ELR (cell line): ENCODE measurements at regions not wholly inside any gene's neighbourhood (a gene's known extent, or its start where the extent isn't known, plus 50 kb on each side); places are given as distances from the start of the nearest gene placed in this dataset.
A peak's percentile ranks its signal among the peaks of the same experiment; 100 is the strongest.
"Not testable (repeated sequence)": the region's sequence is repeated elsewhere in the genome, so short reads cannot be mapped to it uniquely, and the experiment has no call there.

Experiments
- DNase-seq: peaks from one replicate; pipeline ENCODE4 v3.0.0-alpha.2; 2015; ENCODE audit warnings: low read depth

DNA sequence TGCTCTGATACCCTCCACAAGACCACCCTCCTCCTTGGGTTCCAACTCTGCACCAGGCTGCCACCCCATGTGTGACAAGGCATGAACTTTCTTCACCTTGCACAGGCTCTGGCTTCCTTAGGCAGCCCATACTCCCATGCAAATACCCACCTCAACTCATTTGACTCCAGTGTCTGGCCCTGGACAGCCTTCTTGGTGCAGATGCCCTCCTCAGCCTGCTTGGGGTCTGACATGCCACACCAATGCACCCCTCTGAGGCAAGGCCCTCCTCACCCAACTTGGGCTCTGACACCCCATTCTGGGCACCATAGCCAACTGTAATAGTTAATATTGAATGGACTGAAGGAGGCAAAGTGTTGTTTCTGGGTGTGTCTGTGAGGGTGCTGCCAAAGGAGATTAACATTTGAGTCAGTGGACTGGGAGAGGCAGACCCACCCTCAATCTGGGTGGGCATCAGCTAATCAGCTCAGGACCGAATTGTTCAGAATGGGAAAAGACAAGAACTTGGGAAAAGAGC, 115.0 kb upstream of the EPB41L4A start:
- DNase-seq: no peak

- no peak for DNase-seq
Observed at GRCh38 chr5:112534611-112535255, 115.7 kb upstream of the EPB41L4A start.

DNA sequence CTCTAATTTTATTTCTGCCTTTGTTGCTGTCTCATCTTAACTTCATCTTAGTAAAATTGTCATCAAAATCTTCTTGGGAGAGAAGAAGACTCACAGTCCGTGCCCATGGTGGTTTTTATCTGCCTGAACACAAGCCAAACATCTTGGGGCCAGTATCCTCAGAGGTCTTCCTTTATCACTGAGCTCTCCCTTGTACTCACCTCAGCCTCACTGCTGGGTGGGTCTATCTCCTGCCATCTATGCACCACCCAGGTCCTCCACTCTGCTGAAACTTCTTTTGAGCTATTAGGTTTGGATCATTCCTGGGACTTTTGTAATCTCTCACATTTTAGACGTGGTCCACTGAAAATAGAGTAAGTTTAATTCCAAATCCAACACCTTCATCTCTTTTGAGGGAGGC, 116.3 kb upstream of the EPB41L4A start:
- no peak for DNase-seq

GRCh38 chr5:112544558-112544957, 125.5 kb upstream of the EPB41L4A start:
- not testable (repeated sequence) for DNase-seq

- DNase-seq: no peak
Observed at GRCh38 chr5:112546946-112547592, 128.0 kb upstream of the EPB41L4A start.

GRCh38 chr5:112548246-112548881, 129.3 kb upstream of the EPB41L4A start:
- peak; percentile 40 for DNase-seq

DNA sequence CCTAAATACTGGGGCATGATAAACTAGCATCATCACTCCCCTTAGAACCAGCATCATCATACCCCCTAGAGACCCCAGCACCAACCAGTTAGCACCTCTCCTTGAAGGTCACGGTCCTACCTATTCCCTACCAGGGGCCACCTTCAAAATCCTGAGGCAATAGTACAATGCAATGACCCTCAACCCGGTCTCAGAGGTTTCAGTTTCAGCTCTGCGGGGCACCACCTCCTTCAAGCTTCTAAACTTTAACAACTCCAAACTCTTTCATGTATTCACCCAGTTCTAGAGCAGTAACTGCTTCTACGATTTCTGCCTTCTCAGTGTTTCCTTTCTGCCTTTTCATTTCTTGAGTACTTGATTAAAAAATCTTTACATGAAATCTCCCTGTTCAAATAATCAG, 130.1 kb upstream of the EPB41L4A start:
- no peak for DNase-seq

GRCh38 chr5:112549605-112550166, 130.6 kb upstream of the EPB41L4A start:
- no peak for DNase-seq

DNA sequence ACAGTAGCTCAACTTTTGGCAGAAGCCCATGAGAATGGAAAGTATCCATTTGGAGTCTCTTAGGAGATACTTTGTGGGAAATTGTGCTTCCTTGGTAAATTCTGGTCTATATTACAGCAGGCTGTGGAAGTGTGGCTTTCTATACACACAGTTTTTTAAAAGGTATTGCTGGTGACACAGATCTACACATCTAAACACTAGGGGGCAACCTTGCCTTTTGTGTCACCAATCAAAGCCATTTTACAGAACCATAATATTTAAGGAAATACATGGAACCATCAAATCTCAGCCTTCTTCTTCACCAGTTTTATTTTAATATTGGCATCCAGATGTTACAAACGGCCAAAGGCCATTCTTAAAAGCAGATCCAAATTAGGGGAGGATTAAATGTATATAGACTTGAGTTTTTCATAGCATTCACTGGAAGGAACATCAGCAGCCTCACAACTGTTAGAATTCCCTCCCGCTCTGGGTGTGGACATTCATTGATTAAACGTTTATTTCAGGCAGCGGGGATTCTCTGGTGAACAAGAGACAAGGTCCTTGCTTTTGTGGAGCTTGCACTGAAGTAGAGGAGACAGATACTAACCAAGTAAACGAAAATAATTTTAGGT, 132.4 kb upstream of the EPB41L4A start:
- DNase-seq: peak; percentile 68

DNA sequence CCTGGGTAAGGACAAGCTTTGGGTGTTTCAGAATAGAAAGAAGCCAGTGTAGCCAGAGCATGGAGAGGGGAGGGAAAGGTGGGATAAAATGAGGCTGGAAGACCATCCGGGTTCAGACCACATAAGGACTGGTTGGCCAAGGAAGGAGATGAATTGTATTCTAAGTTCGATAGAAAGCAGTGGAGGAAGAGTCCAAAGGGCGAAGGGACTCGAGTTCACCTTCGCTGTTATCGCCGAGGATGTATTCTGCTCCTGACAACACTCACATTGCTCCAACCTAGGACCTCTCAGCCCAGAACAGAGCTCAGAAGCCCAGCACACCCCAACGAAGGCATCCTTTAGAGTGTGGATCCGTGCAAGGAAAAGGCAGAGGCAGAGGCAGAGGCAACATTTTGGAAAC, 133.1 kb upstream of the EPB41L4A start:
- DNase-seq: no peak

GRCh38 chr5:112552791-112553190, 133.7 kb upstream of the EPB41L4A start:
- DNase-seq: no peak

DNA sequence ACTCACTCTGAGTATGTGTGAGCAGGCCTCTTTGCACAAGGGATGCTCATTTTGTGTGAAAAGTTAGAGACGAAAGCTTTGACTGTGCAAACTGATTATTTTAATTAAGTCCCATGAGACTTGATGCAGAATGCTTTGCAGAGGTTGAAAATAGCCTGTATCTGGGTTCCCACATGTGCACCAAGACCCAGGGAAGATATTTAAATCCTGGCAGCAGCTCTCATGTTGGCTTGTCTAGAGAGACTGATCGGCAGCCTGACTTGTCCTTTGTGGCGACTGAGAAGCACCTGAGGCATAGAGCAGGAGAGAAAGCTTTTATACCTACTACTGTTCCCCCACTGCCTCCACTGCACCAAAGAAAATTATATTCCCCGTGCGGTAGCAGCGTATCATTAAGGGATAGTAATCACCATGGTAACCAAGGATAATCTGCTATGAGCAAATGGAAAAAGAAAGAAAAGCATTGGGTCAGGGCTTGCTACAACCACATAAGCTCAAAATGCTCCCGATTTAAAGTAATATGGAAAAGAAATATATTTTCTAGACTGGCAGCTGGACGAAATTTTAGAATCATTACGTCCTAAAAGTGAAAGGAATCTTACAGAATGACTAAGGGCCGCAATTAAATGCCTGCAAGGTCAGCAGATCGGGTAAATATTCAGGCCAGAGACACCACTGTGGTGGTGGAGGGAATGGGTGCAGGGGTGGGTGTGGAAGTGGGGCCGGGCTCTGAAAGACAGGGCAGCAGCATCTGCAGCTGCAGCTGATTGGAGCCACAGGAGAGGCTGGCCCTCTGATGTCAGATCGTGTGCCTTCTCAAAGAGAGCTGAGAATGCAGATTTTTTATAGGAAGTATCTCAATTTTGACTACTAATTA, 135.3 kb upstream of the EPB41L4A start:
- no peak for DNase-seq

DNA sequence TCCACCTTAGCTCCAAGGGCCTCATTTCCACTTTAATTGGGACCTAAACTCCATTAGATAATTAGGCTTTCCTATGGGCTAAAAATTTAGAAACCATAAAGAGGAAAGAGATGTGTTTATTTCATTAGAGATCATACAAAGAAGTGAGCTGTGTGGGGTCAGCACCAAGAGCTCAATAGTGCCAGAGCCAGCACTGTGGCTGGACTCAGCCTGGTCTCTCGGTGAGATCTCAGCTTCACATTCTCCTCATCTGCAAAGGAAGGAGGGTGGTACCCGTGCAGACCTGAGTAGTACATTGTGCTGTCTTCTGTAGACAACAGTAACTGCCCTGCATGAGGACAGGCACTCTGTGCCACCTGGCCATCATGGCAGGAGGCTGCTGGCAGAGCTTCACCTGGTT, 136.1 kb upstream of the EPB41L4A start:
- DNase-seq: no peak

GRCh38 chr5:112555691-112556090, 136.6 kb upstream of the EPB41L4A start:
- peak; percentile 65 for DNase-seq

DNA sequence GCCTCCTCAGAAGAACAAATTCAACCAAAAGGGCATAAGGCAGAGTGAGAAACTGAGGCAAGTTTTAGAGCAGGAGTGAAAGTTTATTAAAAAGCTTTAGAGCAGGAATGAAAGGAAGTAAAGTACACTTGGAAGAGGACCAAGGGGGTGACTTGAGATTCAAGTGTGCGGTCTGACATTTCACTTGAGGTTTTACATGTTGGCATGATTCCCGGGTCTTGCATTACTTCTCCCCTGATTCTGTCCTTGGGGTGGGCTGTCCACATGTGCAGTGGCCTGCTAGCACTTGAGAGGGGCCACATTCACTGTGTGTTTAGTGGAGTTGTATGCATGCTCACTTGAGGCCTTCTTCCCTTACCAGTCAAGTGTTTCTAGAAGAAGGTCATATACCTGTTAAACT, 140.4 kb upstream of the EPB41L4A start:
- peak; percentile 17 for DNase-seq

GRCh38 chr5:112560371-112560770, 141.3 kb upstream of the EPB41L4A start:
- no peak for DNase-seq

DNA sequence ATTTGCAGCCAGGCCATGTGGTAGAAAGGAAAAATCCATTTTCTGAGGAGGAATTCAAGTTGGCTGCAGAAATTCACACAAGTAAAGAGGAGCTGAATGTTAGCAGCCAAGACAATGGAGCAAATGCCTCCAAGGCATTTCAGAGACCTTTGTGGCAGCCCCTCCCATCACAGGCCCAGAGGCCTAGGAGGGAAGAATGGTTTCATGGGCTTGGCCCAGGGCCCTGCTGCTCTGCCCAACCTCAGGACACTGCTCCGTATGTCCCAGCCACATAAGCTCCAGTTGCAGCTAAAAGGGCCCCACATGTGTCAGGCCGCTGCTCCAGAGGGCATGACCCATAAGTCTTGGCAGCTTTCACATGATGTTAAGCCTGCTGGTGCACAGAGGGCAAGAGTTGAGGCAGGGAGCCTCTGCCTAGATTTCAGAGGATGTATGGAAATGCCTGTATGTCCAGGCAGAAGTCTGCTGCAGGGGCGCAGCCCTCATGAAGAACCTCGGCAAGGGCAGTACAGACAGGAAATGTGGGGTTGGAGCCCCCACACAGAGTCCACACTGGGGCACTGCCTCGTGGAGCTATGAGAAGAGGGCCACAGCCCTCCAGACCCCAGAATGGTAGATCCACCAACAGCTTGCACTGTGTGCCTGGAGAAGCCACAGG, 144.2 kb upstream of the EPB41L4A start:
- no peak for DNase-seq

GRCh38 chr5:112566251-112566650, 147.2 kb upstream of the EPB41L4A start:
- no peak for DNase-seq

DNA sequence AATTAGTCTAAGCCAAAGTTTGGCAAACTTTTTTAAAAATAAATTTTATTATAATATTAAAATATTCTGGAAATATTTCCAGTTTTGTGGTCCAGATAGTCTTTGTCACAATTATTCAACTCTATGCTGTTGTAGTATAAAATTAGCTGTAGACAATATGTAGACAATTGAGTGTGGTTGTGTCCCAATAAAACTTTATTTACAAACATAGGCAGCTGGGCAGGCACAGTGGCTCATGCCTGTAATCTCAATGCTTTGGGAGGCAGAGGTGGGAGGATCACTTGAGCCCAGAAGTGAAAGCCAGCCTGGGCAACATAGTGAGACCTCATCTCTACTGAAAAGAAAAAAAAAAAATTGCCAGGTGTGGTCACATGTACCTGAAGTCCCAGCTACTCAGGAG, 150.5 kb upstream of the EPB41L4A start:
- DNase-seq: no peak

- DNase-seq: no peak
Observed at GRCh38 chr5:112570708-112571444, 151.8 kb upstream of the EPB41L4A start.
